Activated T-cell treated with anti-CD3 and anti-CD28 coated beads, Interleukin-2, amount 50 U/mL, for 72 hours (primary cell): ENCODE measurements at regions not wholly inside any gene's neighbourhood (a gene's known extent, or its start where the extent isn't known, plus 50 kb on each side); places are given as distances from the start of the nearest gene placed in this dataset.

ENCODE experiments used
- ATAC-seq, 2 donors: fragments of 150-1000 bp; cut with Tn5 transposase; replicated peaks in 1 of 2; 2 replicates each; pipeline ENCODE4 v1.10.0; 2021; ENCODE audit warnings: moderate library complexity in 2 of 2, mild to moderate bottlenecking in 1 of 2
- DNase-seq, 2 donors: peaks; one replicate each; pipeline ENCODE4 v3.0.0; 2021 to 2022; ENCODE audit warnings: mixed read lengths in 1 of 2
- H3K27ac Mint-ChIP-seq: one replicate; pipeline ENCODE4 v1.8.0; 2022; ENCODE audit warnings: mild to moderate bottlenecking, moderate library complexity, mixed read lengths
- H3K27me3 Mint-ChIP-seq: one replicate; pipeline ENCODE4 v1.8.0; 2022; ENCODE audit warnings: low read depth, mixed read lengths
- H3K36me3 Mint-ChIP-seq, 2 donors: one replicate each; pipeline ENCODE4 v1.8.0; 2022; ENCODE audit warnings: mixed read lengths in 2 of 2, mild to moderate bottlenecking in 1 of 2; ENCODE audit not compliant: insufficient read depth in 2 of 2
- H3K4me1 Mint-ChIP-seq: one replicate; pipeline ENCODE4 v1.8.0; 2022; ENCODE audit warnings: low read depth, mixed read lengths
- H3K4me3 Mint-ChIP-seq, 2 donors: one replicate each; pipeline ENCODE4 v1.8.0; 2022; ENCODE audit warnings: mild to moderate bottlenecking in 2 of 2, mixed read lengths in 2 of 2, moderate library complexity in 2 of 2
- H3K9me3 Mint-ChIP-seq, 2 donors: one replicate each; pipeline ENCODE4 v1.8.0; 2022; ENCODE audit warnings: mixed read lengths in 2 of 2

- no peak for DNase-seq
- H3K36me3 Mint-ChIP-seq, result peaks cover 0 to under 1% of the 10 kb centered on the region in 2 donors
- H3K9me3 Mint-ChIP-seq, result peaks cover 0 to 2% of the 10 kb centered on the region in 2 donors
- no peaks in the 10 kb centered on the region for H3K4me1 Mint-ChIP-seq
- H3K4me3 Mint-ChIP-seq, result no peak overlapping the region
- no peak overlapping the region for H3K27ac Mint-ChIP-seq
- ATAC-seq, result no peak
- H3K27me3 Mint-ChIP-seq, result no peaks in the 10 kb centered on the region
These were observed 281.5 kb upstream of the DKK2 start for GRCh38 chr4:107317611-107318010.

DNA sequence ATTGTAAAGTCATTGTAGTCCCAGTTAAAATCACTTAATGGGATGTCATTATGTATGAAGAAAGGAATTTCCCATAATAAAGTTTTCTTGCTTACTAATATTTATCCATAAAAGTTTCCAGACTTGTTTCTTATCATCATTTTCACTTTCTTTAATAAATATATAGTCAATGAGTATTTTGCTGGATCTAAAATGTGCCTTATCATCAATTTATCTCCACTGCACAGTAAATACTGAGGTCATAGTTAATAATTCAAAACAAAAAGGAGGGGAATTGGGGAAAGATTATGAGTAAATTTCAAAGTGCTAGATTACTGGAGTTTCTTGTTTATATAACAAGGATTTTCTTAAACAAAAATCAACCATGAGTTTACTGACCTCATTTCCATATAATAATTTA is 279.5 kb upstream of the DKK2 start:
- Mint-ChIP-seq H3K36me3 (no peaks in the 10 kb centered on the region), H3K4me3 (no peak overlapping the region), H3K9me3 (peaks cover 1% of the 10 kb centered on the region in 2 donors), H3K27me3 (no peaks in the 10 kb centered on the region), H3K4me1 (no peaks in the 10 kb centered on the region), H3K27ac (no peak overlapping the region)
- no peak for ATAC-seq
- no peak for DNase-seq

- H3K4me1 Mint-ChIP-seq, result no peaks in the 10 kb centered on the region
- H3K4me3 Mint-ChIP-seq, result no peak overlapping the region
- peaks cover 2% of the 10 kb centered on the region in 2 donors for H3K9me3 Mint-ChIP-seq
- no peaks in the 10 kb centered on the region for H3K27me3 Mint-ChIP-seq
- ATAC-seq, result no peak
- no peaks in the 10 kb centered on the region for H3K36me3 Mint-ChIP-seq
- no peak overlapping the region for H3K27ac Mint-ChIP-seq
- DNase-seq, result no peak
These were observed 278.0 kb upstream of the DKK2 start for GRCh38 chr4:107314156-107314555.

DNA sequence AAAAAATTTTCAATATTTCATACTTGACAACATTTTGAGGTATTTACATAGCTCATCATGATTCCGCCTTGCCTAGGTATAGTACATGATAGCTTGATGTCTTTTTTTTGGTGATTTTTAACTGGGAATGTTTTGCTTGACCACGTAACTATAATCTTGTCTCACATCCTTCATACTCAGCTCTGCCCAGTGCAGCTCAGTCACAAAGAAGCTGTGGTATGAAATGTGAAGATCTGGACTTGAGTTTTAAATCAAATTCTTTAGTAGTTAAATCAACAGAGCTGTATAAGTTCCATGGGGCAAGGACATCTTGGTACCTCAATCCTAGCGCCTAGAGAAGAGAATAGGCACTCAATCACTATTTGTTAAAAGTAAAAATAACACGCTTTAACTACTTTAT is 276.3 kb upstream of the DKK2 start:
- Mint-ChIP-seq H3K4me1 (no peaks in the 10 kb centered on the region), H3K27me3 (no peaks in the 10 kb centered on the region), H3K4me3 (no peak overlapping the region), H3K9me3 (peaks cover 2% of the 10 kb centered on the region in 2 donors), H3K27ac (no peak overlapping the region), H3K36me3 (no peaks in the 10 kb centered on the region)
- no peak for ATAC-seq
- DNase-seq, result no peak

- Mint-ChIP-seq H3K27ac (no peak overlapping the region), H3K9me3 (peaks cover 3 to 9% of the 10 kb centered on the region in 2 donors), H3K36me3 (no peaks in the 10 kb centered on the region), H3K4me3 (no peak overlapping the region), H3K4me1 (peaks cover 7% of the 10 kb centered on the region), H3K27me3 (no peaks in the 10 kb centered on the region)
- no peak for ATAC-seq
- no peak for DNase-seq
These were observed 268.7 kb upstream of the DKK2 start for GRCh38 chr4:107304699-107305286.

- H3K36me3 Mint-ChIP-seq, result no peaks in the 10 kb centered on the region
- ATAC-seq (no peak), DNase-seq (no peak)
- H3K4me3 Mint-ChIP-seq, result no peak overlapping the region
- H3K27me3 Mint-ChIP-seq, result peaks cover 7% of the 10 kb centered on the region
- H3K4me1 Mint-ChIP-seq, result peaks cover 7% of the 10 kb centered on the region
- no peak overlapping the region for H3K27ac Mint-ChIP-seq
- H3K9me3 Mint-ChIP-seq, result peaks cover 5 to 9% of the 10 kb centered on the region in 2 donors
These were observed 263.5 kb upstream of the DKK2 start for GRCh38 chr4:107299646-107300045.

- ATAC-seq (no peak), DNase-seq (no peak)
- peaks cover 8% of the 10 kb centered on the region in 2 donors for H3K9me3 Mint-ChIP-seq
- peaks cover 7% of the 10 kb centered on the region for H3K27me3 Mint-ChIP-seq
- H3K36me3 Mint-ChIP-seq, result peaks cover 0 to 2% of the 10 kb centered on the region in 2 donors
- no peak overlapping the region for H3K4me3 Mint-ChIP-seq
- no peak overlapping the region for H3K27ac Mint-ChIP-seq
- H3K4me1 Mint-ChIP-seq, result no peaks in the 10 kb centered on the region
These were observed 256.9 kb upstream of the DKK2 start for GRCh38 chr4:107292979-107293378.

DNA sequence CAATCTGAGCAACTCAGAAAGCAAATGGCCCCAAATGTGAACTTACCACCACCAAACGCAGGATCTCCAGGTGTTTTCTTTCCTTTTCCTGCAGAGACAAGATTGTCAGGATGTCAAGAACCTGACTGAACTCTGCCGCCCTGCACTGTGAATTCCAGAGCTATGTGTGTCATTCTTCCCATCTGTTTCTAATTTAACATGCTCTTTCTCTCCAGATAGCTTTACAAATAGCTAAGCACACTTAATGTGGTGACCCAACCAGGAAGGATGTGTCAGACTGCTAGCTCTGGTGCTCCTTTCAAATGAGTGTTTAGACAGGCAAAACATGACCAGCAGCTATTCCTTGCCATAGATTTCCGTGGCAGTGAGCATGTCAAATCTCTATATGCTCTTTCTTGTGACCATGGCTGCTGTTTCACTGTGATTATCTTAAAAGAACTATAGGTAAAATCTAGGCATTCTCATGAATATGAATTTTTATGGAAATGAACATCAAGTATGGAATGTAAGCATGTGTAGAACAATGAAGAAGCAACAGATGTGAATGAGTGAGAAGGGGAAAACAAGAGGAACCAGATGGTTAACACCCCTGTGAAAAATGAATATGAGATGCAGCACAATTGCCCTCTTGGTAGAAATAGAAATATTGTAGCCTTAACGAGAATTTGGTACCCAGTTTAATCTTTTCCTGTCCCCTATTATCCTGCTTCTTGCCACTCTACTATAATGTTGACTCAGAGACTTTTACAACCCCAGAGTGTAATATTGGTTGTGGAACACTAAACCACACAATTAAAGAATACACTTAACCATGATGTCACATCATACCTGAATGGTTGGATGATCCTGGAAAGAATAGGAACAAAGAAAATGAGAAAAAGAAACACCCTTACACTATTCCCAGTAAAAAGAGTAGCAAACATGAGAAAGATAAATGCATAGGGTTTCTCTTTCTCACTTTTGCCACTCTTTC is 247.8 kb upstream of the DKK2 start:
- no peak for DNase-seq
- H3K4me3 Mint-ChIP-seq, result no peak overlapping the region
- no peaks in the 10 kb centered on the region for H3K9me3 Mint-ChIP-seq
- H3K27ac Mint-ChIP-seq, result no peak overlapping the region
- H3K36me3 Mint-ChIP-seq, result no peaks in the 10 kb centered on the region
- no peak for ATAC-seq
- H3K27me3 Mint-ChIP-seq, result no peaks in the 10 kb centered on the region
- H3K4me1 Mint-ChIP-seq, result no peaks in the 10 kb centered on the region

DNA sequence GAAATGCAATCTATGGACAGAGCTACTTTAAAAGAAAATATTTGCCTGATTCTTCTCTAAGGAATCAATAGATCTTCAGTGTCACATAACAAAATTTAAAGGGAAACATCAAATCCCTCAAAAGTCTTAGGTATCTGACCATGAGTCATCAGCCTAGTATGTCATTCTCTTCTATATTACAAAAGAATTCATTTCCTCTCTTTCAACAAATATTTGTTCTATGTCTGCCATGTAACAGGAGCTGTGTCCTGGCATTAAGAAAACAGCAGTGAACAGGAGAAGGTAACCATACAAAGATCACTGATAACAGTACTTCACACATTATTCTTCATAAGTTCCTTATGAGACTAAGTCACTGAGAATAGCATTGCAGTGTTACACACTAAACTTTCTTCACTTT is 243.6 kb upstream of the DKK2 start:
- no peaks in the 10 kb centered on the region for H3K27me3 Mint-ChIP-seq
- no peak for DNase-seq
- no peaks in the 10 kb centered on the region for H3K4me1 Mint-ChIP-seq
- no peak overlapping the region for H3K4me3 Mint-ChIP-seq
- ATAC-seq, result no peak
- no peaks in the 10 kb centered on the region for H3K36me3 Mint-ChIP-seq
- H3K9me3 Mint-ChIP-seq, result no peaks in the 10 kb centered on the region
- no peak overlapping the region for H3K27ac Mint-ChIP-seq

GRCh38 chr4:107278791-107279483 is 242.8 kb upstream of the DKK2 start:
- no peaks in the 10 kb centered on the region for H3K27me3 Mint-ChIP-seq
- H3K9me3 Mint-ChIP-seq, result no peaks in the 10 kb centered on the region
- no peak overlapping the region for H3K4me3 Mint-ChIP-seq
- ATAC-seq (no peak), DNase-seq (no peak)
- H3K36me3 Mint-ChIP-seq, result no peaks in the 10 kb centered on the region
- no peaks in the 10 kb centered on the region for H3K4me1 Mint-ChIP-seq
- no peak overlapping the region for H3K27ac Mint-ChIP-seq

DNA sequence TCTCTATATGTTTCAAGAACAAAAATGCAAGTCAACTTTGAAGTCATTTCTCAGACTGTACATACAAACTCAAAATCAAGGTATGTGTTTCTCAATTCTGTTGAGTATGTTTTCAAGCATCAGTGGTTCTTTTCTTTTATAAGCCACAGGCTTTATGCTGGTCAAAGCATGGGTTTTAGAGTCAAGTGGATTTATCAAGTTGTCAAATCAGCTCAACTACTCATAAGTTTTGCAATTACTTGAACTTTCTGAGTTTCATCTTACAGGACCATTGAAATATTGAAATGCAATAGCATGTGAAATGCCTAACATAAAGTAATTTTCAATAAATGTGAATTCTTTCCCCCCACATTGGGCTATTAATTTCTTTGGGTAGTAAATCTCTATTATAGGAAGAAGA is 239.9 kb upstream of the DKK2 start:
- Mint-ChIP-seq H3K27ac (no peak overlapping the region), H3K27me3 (no peaks in the 10 kb centered on the region), H3K4me3 (no peak overlapping the region), H3K36me3 (no peaks in the 10 kb centered on the region), H3K4me1 (no peaks in the 10 kb centered on the region), H3K9me3 (peaks cover 0 to 2% of the 10 kb centered on the region in 2 donors)
- ATAC-seq, result no peak
- DNase-seq, result no peak

DNA sequence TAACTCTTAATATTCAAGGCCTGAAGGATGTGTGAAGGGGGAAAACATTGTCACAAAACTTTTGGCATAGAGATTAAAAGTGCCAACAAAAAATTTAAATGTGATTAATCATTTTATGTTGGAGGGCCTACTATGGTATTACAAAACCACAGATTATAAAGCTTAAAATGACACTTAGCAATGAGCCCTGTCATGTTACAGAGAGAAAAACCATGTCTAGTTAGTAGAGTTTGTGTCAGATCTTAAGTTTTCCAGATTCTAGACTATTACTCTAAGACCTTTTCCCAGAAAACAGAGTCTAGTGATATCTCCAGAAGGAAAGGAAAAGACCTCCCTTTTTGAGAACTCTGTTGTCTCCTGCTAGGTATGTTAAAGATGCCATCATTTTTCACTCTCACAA is 239.1 kb upstream of the DKK2 start:
- Mint-ChIP-seq H3K4me3 (no peak overlapping the region), H3K27ac (no peak overlapping the region), H3K36me3 (no peaks in the 10 kb centered on the region), H3K4me1 (no peaks in the 10 kb centered on the region), H3K27me3 (no peaks in the 10 kb centered on the region), H3K9me3 (peaks cover 0 to 2% of the 10 kb centered on the region in 2 donors)
- DNase-seq (no peak), ATAC-seq (no peak)

DNA sequence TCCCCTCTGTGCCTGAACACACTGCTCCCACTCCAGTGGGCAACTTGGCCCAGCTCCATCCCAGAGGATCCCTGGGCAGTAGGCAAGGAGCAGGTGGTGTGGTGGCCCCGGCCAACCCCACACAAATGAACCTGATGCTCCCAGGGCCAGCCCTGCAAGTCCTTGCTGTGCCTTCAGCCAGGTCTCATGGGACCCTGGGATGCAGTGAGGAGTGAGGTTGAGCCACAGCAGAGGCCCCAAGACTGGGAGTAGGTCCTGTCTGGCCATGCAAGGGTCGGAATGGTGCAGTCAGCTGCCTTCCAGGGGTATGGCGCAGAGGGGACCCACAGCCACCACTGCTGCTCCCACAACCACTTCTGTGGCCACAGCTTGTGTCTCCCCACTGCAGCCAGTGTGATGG is 234.5 kb upstream of the DKK2 start:
- no peak for ATAC-seq
- Mint-ChIP-seq H3K4me3 (no peak overlapping the region), H3K27ac (no peak overlapping the region), H3K36me3 (no peaks in the 10 kb centered on the region), H3K4me1 (no peaks in the 10 kb centered on the region), H3K9me3 (peaks cover 0 to 2% of the 10 kb centered on the region in 2 donors), H3K27me3 (no peaks in the 10 kb centered on the region)
- no peak for DNase-seq
